ENCODE measurements at regions not wholly inside any gene's neighbourhood (a gene's known extent, or its start where the extent isn't known, plus 50 kb on each side); places are given as distances from the start of the nearest gene placed in this dataset.

- TF ChIP-seq POLR2A (IDR thresholded peaks at IDR 0.05): no peak
- no peak for TF ChIP-seq CTCF (IDR thresholded peaks at IDR 0.05)
- Histone ChIP-seq H3K36me3 (replicated peaks in 1 of 2) (no peaks in the 10 kb centered on the region), H3K4me3 (no peak overlapping the region), H3K27me3 (no peaks in the 10 kb centered on the region), H3K27ac (no peak overlapping the region), H3K9me3 (replicated peaks in 1 of 3) (no peaks in the 10 kb centered on the region), H3K4me1 (replicated peaks in 1 of 2) (no peaks in the 10 kb centered on the region)
- intact Hi-C loops (cut with DNase I): no loop called here
- WGBS, 4 donors: 65 to 72% (median 67%) methylated on average over 10 of the region's 10 CpGs
- DNase-seq: no peak
Observed at GRCh38 chr20:22160101-22160652, 424.2 kb downstream of the FOXA2 start.

DNA sequence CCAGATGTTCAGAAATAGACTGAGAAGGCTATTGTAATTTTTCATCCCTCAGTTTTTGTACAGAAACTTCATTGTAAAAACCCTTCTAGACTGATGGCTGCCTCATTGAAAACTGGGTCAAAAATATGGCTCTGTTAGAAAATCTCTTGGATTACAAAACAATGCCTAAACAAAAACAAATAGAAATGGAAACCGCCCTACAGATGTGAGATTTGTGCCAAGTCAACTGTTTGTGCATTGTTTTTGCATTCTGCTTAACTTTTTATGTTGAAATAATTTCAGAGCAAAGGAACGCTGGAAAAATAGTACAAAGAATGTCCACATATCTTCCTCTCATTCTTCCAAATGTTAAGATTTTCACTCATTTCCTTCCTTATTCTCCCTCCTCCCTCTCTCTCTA, 425.1 kb downstream of the FOXA2 start:
- WGBS, 4 donors: 30 to 51% (median 41%) methylated on average over 2 of the region's 2 CpGs
- intact Hi-C loops (cut with DNase I): no loop called here
- DNase-seq: no peak
- H3K9me3 ChIP-seq (replicated peaks in 1 of 3): no peaks in the 10 kb centered on the region
- H3K27ac ChIP-seq: no peak overlapping the region
- H3K36me3 ChIP-seq (replicated peaks in 1 of 2): no peaks in the 10 kb centered on the region
- no peak overlapping the region for H3K4me3 ChIP-seq
- TF ChIP-seq POLR2A (IDR thresholded peaks at IDR 0.05) (no peak), CTCF (IDR thresholded peaks at IDR 0.05) (no peak)
- H3K4me1 ChIP-seq (replicated peaks in 1 of 2): no peaks in the 10 kb centered on the region
- no peaks in the 10 kb centered on the region for H3K27me3 ChIP-seq

DNA sequence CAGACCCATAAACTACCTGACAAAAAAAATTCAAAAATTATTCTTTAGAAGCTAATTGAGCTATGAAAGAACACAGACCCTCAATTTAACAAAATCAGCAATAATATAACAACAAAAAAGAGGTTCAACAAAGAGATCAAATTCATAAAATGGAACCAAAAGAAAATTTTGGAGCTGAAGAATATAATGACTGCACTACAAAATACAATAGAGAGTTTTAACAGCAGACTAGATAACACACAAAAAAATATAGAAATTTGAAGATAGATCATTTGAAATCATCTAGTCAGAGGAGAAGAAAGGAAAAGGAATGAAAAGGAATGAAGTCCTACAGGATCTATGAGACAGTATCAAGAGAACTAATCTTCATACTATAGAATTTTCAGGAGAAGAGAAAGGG, 422.1 kb downstream of the PAX1 start:
- DNase-seq: no peak
- H3K4me1 ChIP-seq (replicated peaks in 1 of 2): no peaks in the 10 kb centered on the region
- H3K4me3 ChIP-seq: no peak overlapping the region
- H3K27ac ChIP-seq: no peak overlapping the region
- H3K27me3 ChIP-seq: no peaks in the 10 kb centered on the region
- H3K36me3 ChIP-seq (replicated peaks in 1 of 2): no peaks in the 10 kb centered on the region
- peaks cover 0 to 15% (median 4%) of the 10 kb centered on the region in 3 donors for H3K9me3 ChIP-seq (replicated peaks in 1 of 3)
- intact Hi-C loops (cut with DNase I): no loop called here
- TF ChIP-seq CTCF (IDR thresholded peaks at IDR 0.05) (no peak), POLR2A (IDR thresholded peaks at IDR 0.05) (no peak)

DNA sequence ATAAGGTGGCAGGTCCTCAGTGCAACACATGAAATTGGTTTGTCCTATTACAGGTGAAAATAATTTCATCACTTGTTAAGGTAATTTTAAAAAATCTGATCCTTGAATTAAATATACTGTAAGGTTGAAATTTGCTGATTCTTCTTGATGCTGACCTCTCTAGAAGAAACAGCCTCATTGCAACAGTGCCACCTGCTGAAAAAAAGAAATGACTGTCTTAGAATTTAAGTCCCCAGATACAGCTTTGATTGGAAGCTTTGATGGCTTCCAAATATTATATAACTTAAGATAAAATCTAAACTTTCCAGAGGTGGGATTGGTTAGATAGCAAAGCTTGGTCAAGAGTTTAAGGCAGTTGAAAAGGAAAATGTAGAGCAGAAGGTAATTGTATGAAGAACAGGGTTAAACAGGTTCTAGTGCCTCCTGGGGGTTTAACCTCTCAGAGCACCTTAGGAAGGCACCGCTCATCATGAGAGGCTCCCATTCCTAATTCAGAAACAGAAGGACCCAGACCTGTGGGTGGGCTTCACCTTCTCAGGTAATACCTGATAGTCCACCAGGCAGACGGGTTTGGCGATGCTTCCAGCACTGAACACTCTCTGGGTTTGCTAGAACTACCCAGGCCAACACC, 401.0 kb downstream of the PAX1 start:
- WGBS, 4 donors: 66 to 68% (median 67%) methylated on average over 3 of the region's 3 CpGs
- Histone ChIP-seq H3K27me3 (no peaks in the 10 kb centered on the region), H3K9me3 (replicated peaks in 1 of 3) (no peaks in the 10 kb centered on the region), H3K4me1 (replicated peaks in 1 of 2) (no peaks in the 10 kb centered on the region), H3K36me3 (replicated peaks in 1 of 2) (no peaks in the 10 kb centered on the region), H3K27ac (no peak overlapping the region), H3K4me3 (no peak overlapping the region)
- intact Hi-C loops (cut with DNase I): loop anchor here (5.0 to 10.0 kb wide), 2 partner anchors 389 to 392 kb away; no protein-coding TSS in a partner anchor
- peak in 1 of 7 donors; percentile 4 for DNase-seq
- TF ChIP-seq POLR2A (IDR thresholded peaks at IDR 0.05): no peak
- peak; percentile 15 to 50 (median 40) for TF ChIP-seq CTCF (IDR thresholded peaks at IDR 0.05)
